Retina (tissue), 1 donor: ENCODE measurements at regions not wholly inside any gene's neighbourhood (a gene's known extent, or its start where the extent isn't known, plus 50 kb on each side); places are given as distances from the start of the nearest gene placed in this dataset.

ENCODE experiments used
- DNase-seq: peaks from one replicate; pipeline ENCODE4 v3.0.0-alpha.2; 2016

GRCh38 chr15:26178640-26179220, 315.6 kb upstream of the ATP10A start:
- DNase-seq: peak; percentile 75

GRCh38 chr15:26177816-26178215, 314.7 kb upstream of the ATP10A start:
- no peak for DNase-seq

GRCh38 chr15:26176831-26177230, 313.7 kb upstream of the ATP10A start:
- no peak for DNase-seq

GRCh38 chr15:26171266-26171665, 308.1 kb upstream of the ATP10A start:
- no peak for DNase-seq

GRCh38 chr15:26166429-26166828, 303.3 kb upstream of the ATP10A start:
- no peak for DNase-seq

- no peak for DNase-seq
Measured at GRCh38 chr15:26165546-26165945, 302.4 kb upstream of the ATP10A start.

- no peak for DNase-seq
Measured at GRCh38 chr15:26160343-26160742, 297.2 kb upstream of the ATP10A start.

- peak; percentile 6 for DNase-seq
Measured at GRCh38 chr15:26158176-26158575, 295.0 kb upstream of the ATP10A start.

- peak; percentile 75 for DNase-seq
Measured at GRCh38 chr15:26157081-26157480, 294.0 kb upstream of the ATP10A start.

- peak; percentile 20 for DNase-seq
Measured at GRCh38 chr15:26156051-26156450, 292.9 kb upstream of the ATP10A start.

- DNase-seq: peak; percentile 5
Measured at GRCh38 chr15:26148156-26148860, 285.2 kb upstream of the ATP10A start.

GRCh38 chr15:26146202-26146601, 283.1 kb upstream of the ATP10A start:
- peak; percentile 34 for DNase-seq

GRCh38 chr15:26145796-26146195, 282.7 kb upstream of the ATP10A start:
- DNase-seq: peak; percentile 9

- DNase-seq: no peak
Measured at GRCh38 chr15:26144836-26145235, 281.7 kb upstream of the ATP10A start.

GRCh38 chr15:26143221-26143620, 280.1 kb upstream of the ATP10A start:
- DNase-seq: no peak

- DNase-seq: no peak
Measured at GRCh38 chr15:26134812-26135211, 271.7 kb upstream of the ATP10A start.

- DNase-seq: no peak
Measured at GRCh38 chr15:26134152-26134551, 271.0 kb upstream of the ATP10A start.

- DNase-seq: no peak
Measured at GRCh38 chr15:26132811-26133210, 269.7 kb upstream of the ATP10A start.

- DNase-seq: no peak
Measured at GRCh38 chr15:26129852-26130251, 266.7 kb upstream of the ATP10A start.

GRCh38 chr15:26128611-26129140, 265.5 kb upstream of the ATP10A start:
- DNase-seq: no peak

GRCh38 chr15:26126819-26127387, 263.8 kb upstream of the ATP10A start:
- DNase-seq: no peak

GRCh38 chr15:26126070-26126469, 262.9 kb upstream of the ATP10A start:
- DNase-seq: no peak

- no peak for DNase-seq
Measured at GRCh38 chr15:26125664-26126063, 262.5 kb upstream of the ATP10A start.

GRCh38 chr15:26119322-26119721, 256.2 kb upstream of the ATP10A start:
- DNase-seq: no peak
